ENCODE measurements at regions not wholly inside any gene's neighbourhood (a gene's known extent, or its start where the extent isn't known, plus 50 kb on each side); places are given as distances from the start of the nearest gene placed in this dataset.

- Histone ChIP-seq H3K9me3 (no peaks in the 10 kb centered on the region), H3K27me3 (no peaks in the 10 kb centered on the region), H3K4me1 (no peaks in the 10 kb centered on the region), H3K27ac (no peak overlapping the region), H3K4me3 (no peak overlapping the region), H3K36me3 (replicated peaks in 1 of 2; ENCODE audit: insufficient read depth in 1 of 2, low read depth in 2 of 2) (no peaks in the 10 kb centered on the region)
- intact Hi-C loops (cut with DNase I) = no loop called here
- WGBS, 2 donors = 92 to 98% methylated on average over 2 of the region's 2 CpGs
- no peak for TF ChIP-seq POLR2A (IDR thresholded peaks at IDR 0.05)
- no peak for TF ChIP-seq CTCF (IDR thresholded peaks at IDR 0.05)
- DNase-seq (no peak), ATAC-seq (no peak)
These were observed 1005.6 kb upstream of the SLC10A2 start for GRCh38 chr13:104071806-104072205.

- 80 to 92% methylated on average over 2 of the region's 2 CpGs for WGBS, 2 donors
These were observed 999.1 kb upstream of the SLC10A2 start for GRCh38 chr13:104065328-104065727.

GRCh38 chr13:104057861-104058260, 991.6 kb upstream of the SLC10A2 start:
- WGBS, 2 donors = 80 to 81% methylated on average over 4 of the region's 4 CpGs

More at GRCh38 chr13:104065328-104065727, 999.1 kb upstream of the SLC10A2 start:
- Histone ChIP-seq H3K4me3 (no peak overlapping the region), H3K27me3 (no peaks in the 10 kb centered on the region), H3K27ac (no peak overlapping the region), H3K9me3 (no peaks in the 10 kb centered on the region), H3K36me3 (replicated peaks in 1 of 2; ENCODE audit: insufficient read depth in 1 of 2, low read depth in 2 of 2) (no peaks in the 10 kb centered on the region), H3K4me1 (no peaks in the 10 kb centered on the region)
- ATAC-seq (no peak), DNase-seq (no peak)
- intact Hi-C loops (cut with DNase I) = no loop called here
- TF ChIP-seq POLR2A (IDR thresholded peaks at IDR 0.05) (no peak), CTCF (IDR thresholded peaks at IDR 0.05) (no peak)

GRCh38 chr13:104045907-104046306, 979.7 kb upstream of the SLC10A2 start:
- WGBS, 2 donors = 29 to 30% methylated on average over 1 of the region's 1 CpG
- Histone ChIP-seq H3K27ac (no peak overlapping the region), H3K36me3 (replicated peaks in 1 of 2; ENCODE audit: insufficient read depth in 1 of 2, low read depth in 2 of 2) (no peaks in the 10 kb centered on the region), H3K4me1 (no peaks in the 10 kb centered on the region), H3K4me3 (no peak overlapping the region), H3K9me3 (no peaks in the 10 kb centered on the region), H3K27me3 (no peaks in the 10 kb centered on the region)
- TF ChIP-seq CTCF (IDR thresholded peaks at IDR 0.05) = no peak
- intact Hi-C loops (cut with DNase I) = no loop called here
- DNase-seq (no peak), ATAC-seq (no peak)

More at GRCh38 chr13:104057861-104058260, 991.6 kb upstream of the SLC10A2 start:
- intact Hi-C loops (cut with DNase I) = no loop called here
- ATAC-seq (no peak), DNase-seq (no peak)
- H3K27me3 ChIP-seq = no peaks in the 10 kb centered on the region
- no peak overlapping the region for H3K4me3 ChIP-seq
- TF ChIP-seq POLR2A (IDR thresholded peaks at IDR 0.05) (no peak), CTCF (IDR thresholded peaks at IDR 0.05) (no peak)
- H3K27ac ChIP-seq = no peak overlapping the region
- H3K9me3 ChIP-seq = no peaks in the 10 kb centered on the region
- no peaks in the 10 kb centered on the region for H3K36me3 ChIP-seq (replicated peaks in 1 of 2; ENCODE audit: insufficient read depth in 1 of 2, low read depth in 2 of 2)
- no peaks in the 10 kb centered on the region for H3K4me1 ChIP-seq

- intact Hi-C loops (cut with DNase I) = no loop called here
- Histone ChIP-seq H3K9me3 (no peaks in the 10 kb centered on the region), H3K4me1 (no peaks in the 10 kb centered on the region), H3K27ac (no peak overlapping the region), H3K4me3 (no peak overlapping the region), H3K27me3 (no peaks in the 10 kb centered on the region), H3K36me3 (replicated peaks in 1 of 2; ENCODE audit: insufficient read depth in 1 of 2, low read depth in 2 of 2) (no peaks in the 10 kb centered on the region)
- WGBS, 2 donors = 78 to 86% methylated on average over 2 of the region's 2 CpGs
- no peak for TF ChIP-seq CTCF (IDR thresholded peaks at IDR 0.05)
- no peak for TF ChIP-seq POLR2A (IDR thresholded peaks at IDR 0.05)
- no peak for ATAC-seq
- DNase-seq = no peak
These were observed 977.0 kb upstream of the SLC10A2 start for GRCh38 chr13:104043184-104043583.
